ENCODE measurements at regions not wholly inside any gene's neighbourhood (a gene's known extent, or its start where the extent isn't known, plus 50 kb on each side); places are given as distances from the start of the nearest gene placed in this dataset.

DNA sequence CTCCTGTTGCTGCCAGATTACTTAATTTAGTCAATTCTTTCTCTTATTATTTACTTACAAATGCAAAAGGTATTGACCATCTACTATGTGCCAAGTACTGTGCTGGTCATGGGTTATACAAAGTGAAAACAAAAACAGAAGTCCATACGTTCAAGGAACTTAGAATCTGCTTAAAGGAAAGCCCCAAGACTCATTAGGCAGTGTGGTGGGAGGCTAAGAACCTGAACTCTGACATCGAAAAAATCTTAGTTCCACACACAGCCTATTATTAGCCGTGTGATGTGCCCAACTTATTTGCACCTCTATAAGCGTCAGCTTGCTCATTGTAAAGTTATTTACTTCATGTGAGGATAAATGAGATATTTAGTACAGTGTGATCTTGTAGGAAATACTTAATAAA, 227.4 kb upstream of the SORCS1 start:
- DNase-seq = no peak

- no peak for DNase-seq
These were observed 226.1 kb upstream of the SORCS1 start for GRCh38 chr10:107390563-107390962.

GRCh38 chr10:107383357-107383756, 218.9 kb upstream of the SORCS1 start:
- DNase-seq = no peak

DNA sequence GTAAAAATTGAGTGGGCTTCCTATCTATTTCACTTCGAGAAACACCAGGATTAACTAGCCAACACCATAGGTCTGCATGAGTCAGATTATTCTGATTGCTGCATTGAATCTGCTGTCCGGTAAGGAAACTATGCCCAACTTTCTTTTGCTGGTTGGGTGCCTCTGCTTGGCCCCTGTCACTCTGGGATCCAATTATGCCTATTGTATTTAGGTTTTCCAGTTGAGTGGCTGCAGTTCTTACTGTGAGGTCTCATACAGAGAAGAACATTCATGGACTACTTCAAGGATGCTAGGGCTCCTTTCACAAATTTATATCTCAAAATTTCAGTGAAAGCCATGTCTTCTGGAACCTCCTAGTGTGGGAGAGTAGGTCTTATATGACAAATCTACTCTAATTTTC, 215.1 kb upstream of the SORCS1 start:
- DNase-seq = no peak

DNA sequence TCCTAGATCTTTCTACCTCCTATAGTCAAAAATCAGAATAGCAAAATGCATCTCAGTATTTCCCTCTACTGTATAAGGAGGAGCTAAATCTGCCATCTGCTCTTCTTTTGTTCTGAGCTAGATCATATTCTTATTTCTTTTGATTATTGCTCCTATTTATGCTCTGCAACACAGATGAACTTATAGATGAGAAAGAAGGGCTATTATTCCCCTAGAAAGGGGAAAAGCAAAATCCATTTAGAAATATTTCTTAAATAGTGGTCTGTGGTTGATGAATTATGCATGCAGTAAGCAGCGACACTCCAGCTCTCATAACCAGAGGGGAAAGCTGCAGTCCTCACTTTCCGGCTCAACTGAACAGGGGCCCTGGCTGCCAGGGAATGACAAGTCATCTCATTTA, 207.3 kb upstream of the SORCS1 start:
- no peak for DNase-seq

DNA sequence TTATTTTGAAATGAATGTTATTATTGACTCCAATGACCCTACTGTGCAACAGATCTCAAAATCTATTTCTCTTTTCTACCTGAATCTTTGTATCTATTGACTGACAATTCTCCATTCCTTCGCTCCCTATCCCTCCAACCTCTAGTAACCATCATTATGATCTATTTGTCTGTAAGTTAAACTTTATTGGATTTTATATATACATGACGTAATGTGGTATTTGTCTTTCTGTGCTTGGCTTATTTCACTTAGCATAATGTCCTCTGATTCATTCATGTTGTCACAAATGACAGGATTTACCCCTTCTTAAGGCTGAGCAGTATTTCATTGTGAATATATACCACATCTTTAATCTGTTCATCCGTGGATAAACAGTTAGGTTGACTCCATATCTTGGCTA, 200.4 kb upstream of the SORCS1 start:
- DNase-seq = no peak

GRCh38 chr10:107362306-107362705, 197.8 kb upstream of the SORCS1 start:
- no peak for DNase-seq

- DNase-seq = no peak
These were observed 192.5 kb upstream of the SORCS1 start for GRCh38 chr10:107357033-107357432.

- DNase-seq = no peak
These were observed 191.9 kb upstream of the SORCS1 start for GRCh38 chr10:107356396-107356795.

GRCh38 chr10:107342711-107343110, 178.2 kb upstream of the SORCS1 start:
- no peak for DNase-seq

DNA sequence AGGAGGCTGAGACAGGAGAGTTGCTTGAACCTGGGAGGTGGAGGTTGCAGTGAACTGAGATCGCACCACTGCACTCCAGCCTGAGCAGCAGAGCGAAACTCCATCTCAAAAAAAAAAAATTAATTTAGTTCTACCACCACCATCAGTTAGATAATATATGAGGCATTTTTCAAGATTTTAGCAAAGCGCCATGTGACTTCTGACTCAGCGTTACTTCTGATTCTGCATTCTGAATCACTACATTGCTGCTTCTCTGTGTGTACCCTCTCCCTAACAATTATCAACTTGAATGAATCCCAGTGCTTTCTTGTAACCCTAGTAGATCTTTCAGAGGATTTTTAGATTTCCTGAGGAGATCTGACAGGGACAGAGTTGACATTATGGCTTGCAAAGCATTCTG, 176.8 kb upstream of the SORCS1 start:
- no peak for DNase-seq

GRCh38 chr10:107340326-107340725, 175.8 kb upstream of the SORCS1 start:
- DNase-seq = no peak

DNA sequence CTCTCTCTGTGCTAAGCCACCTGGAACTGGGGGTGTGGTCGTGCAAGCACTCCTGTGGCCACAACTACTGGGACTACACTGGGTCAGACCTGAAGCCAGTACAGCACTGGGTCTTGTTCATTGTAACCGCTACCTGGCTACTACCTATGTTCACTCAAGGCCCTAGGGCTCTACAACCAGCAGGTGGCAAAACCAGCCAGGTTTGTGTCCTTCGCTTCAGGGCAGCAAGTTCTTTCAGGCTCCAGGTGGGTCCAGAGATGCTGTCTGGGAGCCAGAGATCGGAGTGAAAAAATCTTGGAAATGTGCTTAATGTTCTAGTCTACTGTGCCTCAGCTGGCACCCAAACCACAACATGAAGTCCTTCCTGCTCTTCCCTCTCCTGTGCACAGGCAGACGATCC, 171.6 kb upstream of the SORCS1 start:
- no peak for DNase-seq

- DNase-seq = no peak
These were observed 153.1 kb upstream of the SORCS1 start for GRCh38 chr10:107317592-107317991.

DNA sequence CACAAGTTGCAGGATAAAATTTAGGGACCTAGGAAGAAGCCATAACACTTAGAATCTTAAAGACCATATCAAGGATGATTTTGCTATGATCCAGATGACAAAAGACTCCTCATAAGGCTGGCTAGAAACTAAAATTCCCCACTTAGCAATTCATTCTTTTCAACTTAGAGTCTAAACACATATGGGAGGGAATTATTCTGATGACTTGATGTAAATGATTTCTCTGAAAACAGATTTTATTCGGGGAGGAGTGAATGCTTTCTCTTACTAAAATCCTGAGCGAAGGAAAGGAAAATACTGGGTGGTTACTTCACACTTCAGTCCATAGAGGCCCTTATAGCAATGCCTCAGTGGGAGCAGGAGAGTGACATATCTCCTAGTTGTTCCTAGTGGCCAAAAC, 138.7 kb upstream of the SORCS1 start:
- DNase-seq = no peak

GRCh38 chr10:107299606-107300005, 135.1 kb upstream of the SORCS1 start:
- DNase-seq = no peak

DNA sequence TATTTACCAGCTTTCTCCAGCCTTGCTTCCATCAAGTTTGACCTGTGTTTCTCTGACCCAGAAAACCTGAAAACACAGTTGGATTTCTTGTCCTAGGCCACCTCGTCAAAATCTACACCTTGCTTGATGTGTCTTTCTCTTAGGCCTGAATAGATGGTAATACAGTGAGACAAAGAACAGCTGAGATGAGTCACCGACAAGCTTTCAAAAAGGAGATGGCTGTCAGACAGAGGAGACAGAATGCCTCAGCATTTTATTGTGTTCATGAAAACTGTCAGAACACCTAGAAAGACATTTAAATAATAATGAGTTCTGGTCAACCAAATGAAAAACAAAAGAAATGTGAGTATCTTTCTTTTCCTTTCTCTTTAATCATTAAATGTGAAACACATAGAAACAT, 119.7 kb upstream of the SORCS1 start:
- no peak for DNase-seq

GRCh38 chr10:107280293-107280692, 115.8 kb upstream of the SORCS1 start:
- no peak for DNase-seq

- no peak for DNase-seq
These were observed 113.1 kb upstream of the SORCS1 start for GRCh38 chr10:107277591-107277990.

DNA sequence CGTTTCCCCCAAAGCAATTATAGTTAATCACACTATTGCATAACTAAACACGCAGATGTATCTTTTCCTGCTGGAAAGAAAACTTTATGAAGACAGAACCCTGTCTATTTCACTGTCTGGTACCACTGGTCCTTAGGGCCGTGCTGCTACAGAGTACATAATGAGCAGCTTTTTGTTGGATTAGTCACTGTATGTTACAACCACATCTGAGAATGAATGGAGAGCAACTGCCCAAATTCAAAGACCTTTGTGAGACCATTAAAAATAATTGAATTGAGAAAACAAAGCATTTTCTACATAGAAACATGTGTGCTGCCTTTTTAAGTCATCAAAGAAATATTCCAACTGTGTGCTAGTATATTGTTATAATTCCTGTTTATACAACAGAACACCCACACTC, 111.3 kb upstream of the SORCS1 start:
- DNase-seq = no peak

GRCh38 chr10:107269626-107270025, 105.1 kb upstream of the SORCS1 start:
- DNase-seq = no peak

DNA sequence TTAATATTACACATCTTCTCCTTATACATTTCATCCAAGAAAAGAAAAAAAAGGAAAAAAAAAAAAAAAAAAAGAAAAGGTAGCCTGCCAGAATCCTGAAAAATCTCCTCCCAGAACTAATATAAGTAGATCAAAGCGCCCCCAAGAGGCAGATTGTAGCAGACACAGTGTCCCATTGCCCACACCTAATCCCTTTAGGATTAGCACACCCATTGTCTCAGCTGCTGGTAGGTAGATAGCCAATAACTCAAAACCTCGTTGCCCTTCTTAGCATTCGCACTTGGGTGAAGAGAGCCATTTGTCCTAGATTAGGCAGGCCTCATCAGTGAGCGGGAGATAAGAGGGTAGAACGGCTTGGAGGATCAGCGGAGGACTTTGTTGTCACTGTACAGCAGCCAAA, 100.2 kb upstream of the SORCS1 start:
- no peak for DNase-seq

GRCh38 chr10:107244122-107244521, 79.6 kb upstream of the SORCS1 start:
- no peak for DNase-seq

- no peak for DNase-seq
These were observed 73.8 kb upstream of the SORCS1 start for GRCh38 chr10:107238275-107238674.

DNA sequence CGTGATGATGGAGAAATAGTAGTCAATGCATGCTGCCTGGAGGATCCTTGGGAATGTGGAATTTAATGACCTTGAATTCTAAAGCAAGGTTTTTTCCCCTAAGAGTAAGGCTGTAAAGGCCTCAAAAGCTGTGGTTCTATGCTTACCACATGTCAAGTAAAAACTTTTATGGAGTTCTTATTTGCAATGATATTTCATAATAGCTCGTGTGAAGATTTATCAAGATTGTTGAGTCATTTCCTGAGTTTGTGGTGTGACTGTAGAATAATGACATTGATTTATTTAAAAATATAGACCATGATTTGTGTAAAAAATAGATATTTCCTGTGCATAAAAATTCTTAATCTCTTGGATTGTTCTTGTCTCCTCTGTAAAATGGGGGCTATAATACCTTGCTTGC, 67.5 kb upstream of the SORCS1 start:
- DNase-seq = no peak

DNA sequence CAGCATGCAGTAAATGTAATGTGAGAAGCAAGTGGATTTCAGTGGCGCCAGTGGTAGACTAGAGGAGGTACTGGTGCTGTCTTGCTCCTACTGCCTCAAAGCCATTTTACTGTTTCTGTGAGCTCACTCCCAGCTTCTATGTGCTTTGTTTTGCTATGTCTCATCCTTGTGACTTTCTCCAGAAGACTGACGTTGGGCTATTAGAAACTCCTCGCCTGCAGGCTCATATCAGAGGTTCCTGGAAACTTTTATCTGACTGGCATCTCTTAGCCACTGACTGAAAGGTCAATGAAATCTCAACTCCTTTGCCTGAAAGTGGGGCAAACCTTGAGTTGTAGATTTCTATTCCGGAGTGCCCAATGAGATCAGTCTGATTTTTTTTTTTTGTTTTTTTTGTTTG, 66.4 kb upstream of the SORCS1 start:
- no peak for DNase-seq
